ENCODE measurements at regions not wholly inside any gene's neighbourhood (a gene's known extent, or its start where the extent isn't known, plus 50 kb on each side); places are given as distances from the start of the nearest gene placed in this dataset.

GRCh38 chrX:84611843-84612636 is 109.8 kb upstream of the HDX start:
- no peak overlapping the region for H3K27ac ChIP-seq (ENCODE audit: low read depth, low read length, poor library complexity, severe bottlenecking)
- no peaks in the 10 kb centered on the region for H3K27me3 ChIP-seq (replicated peaks; ENCODE audit: insufficient read depth, low read depth, low read length, poor library complexity)
- no peak overlapping the region for H3K4me3 ChIP-seq (ENCODE audit: low read depth, low read length, poor library complexity, severe bottlenecking)
- H3K36me3 ChIP-seq (ENCODE audit: insufficient read depth, low read length, poor library complexity, severe bottlenecking): no peaks in the 10 kb centered on the region
- intact Hi-C loops (cut with micrococcal nuclease; ENCODE audit: unreplicated experiment): no loop called here
- TF ChIP-seq CTCF (conservative IDR thresholded peaks at IDR 0.05; ENCODE audit: low read depth, low read length): no peak
- ChIA-PET POLR2A (ENCODE audit: low non-redundant PET) (no interaction called here), CTCF (no interaction called here)
- BruUV-seq (replicated peaks): no TSS peak
- no peak for DNase-seq (ENCODE audit: low spot score)
- H3K4me1 ChIP-seq (ENCODE audit: insufficient read depth, low read length, poor library complexity, severe bottlenecking): no peaks in the 10 kb centered on the region
- peaks cover 15% of the 10 kb centered on the region for H3K9me3 ChIP-seq (ENCODE audit: low read depth, low read length, poor library complexity, severe bottlenecking)

GRCh38 chrX:84634201-84634782 is 132.0 kb upstream of the HDX start:
- Histone ChIP-seq H3K27me3 (replicated peaks; ENCODE audit: insufficient read depth, low read depth, low read length, poor library complexity) (no peaks in the 10 kb centered on the region), H3K4me1 (ENCODE audit: insufficient read depth, low read length, poor library complexity, severe bottlenecking) (no peaks in the 10 kb centered on the region), H3K9me3 (ENCODE audit: low read depth, low read length, poor library complexity, severe bottlenecking) (peaks cover 14% of the 10 kb centered on the region), H3K27ac (ENCODE audit: low read depth, low read length, poor library complexity, severe bottlenecking) (no peak overlapping the region), H3K36me3 (ENCODE audit: insufficient read depth, low read length, poor library complexity, severe bottlenecking) (no peaks in the 10 kb centered on the region), H3K4me3 (ENCODE audit: low read depth, low read length, poor library complexity, severe bottlenecking) (no peak overlapping the region)
- CTCF ChIA-PET: no interaction called here
- POLR2A ChIA-PET (ENCODE audit: low non-redundant PET): no interaction called here
- intact Hi-C loops (cut with micrococcal nuclease; ENCODE audit: unreplicated experiment): no loop called here
- DNase-seq (ENCODE audit: low spot score): no peak
- no peak for TF ChIP-seq EZH2 (IDR thresholded peaks at IDR 0.05; ENCODE audit: borderline replicate concordance, low read depth, low read length, poor library complexity, severe bottlenecking)
- no peak for TF ChIP-seq CTCF (conservative IDR thresholded peaks at IDR 0.05; ENCODE audit: low read depth, low read length)
- BruUV-seq (replicated peaks): no TSS peak

- H3K9me3 ChIP-seq (ENCODE audit: low read depth, low read length, poor library complexity, severe bottlenecking): peaks cover 11% of the 10 kb centered on the region
- POLR2A ChIA-PET (ENCODE audit: low non-redundant PET): no interaction called here
- H3K4me3 ChIP-seq (ENCODE audit: low read depth, low read length, poor library complexity, severe bottlenecking): no peak overlapping the region
- no peaks in the 10 kb centered on the region for H3K4me1 ChIP-seq (ENCODE audit: insufficient read depth, low read length, poor library complexity, severe bottlenecking)
- no peak for DNase-seq (ENCODE audit: low spot score)
- H3K27me3 ChIP-seq (replicated peaks; ENCODE audit: insufficient read depth, low read depth, low read length, poor library complexity): no peaks in the 10 kb centered on the region
- intact Hi-C loops (cut with micrococcal nuclease; ENCODE audit: unreplicated experiment): no loop called here
- TF ChIP-seq CTCF (conservative IDR thresholded peaks at IDR 0.05; ENCODE audit: low read depth, low read length): no peak
- TF ChIP-seq EZH2 (IDR thresholded peaks at IDR 0.05; ENCODE audit: borderline replicate concordance, low read depth, low read length, poor library complexity, severe bottlenecking): no peak
- no peaks in the 10 kb centered on the region for H3K36me3 ChIP-seq (ENCODE audit: insufficient read depth, low read length, poor library complexity, severe bottlenecking)
- H3K27ac ChIP-seq (ENCODE audit: low read depth, low read length, poor library complexity, severe bottlenecking): no peak overlapping the region
- no TSS peak for BruUV-seq (replicated peaks)
- CTCF ChIA-PET: no interaction called here
These were observed 163.8 kb upstream of the HDX start for GRCh38 chrX:84666086-84666485.
